ENCODE measurements at regions not wholly inside any gene's neighbourhood (a gene's known extent, or its start where the extent isn't known, plus 50 kb on each side); places are given as distances from the start of the nearest gene placed in this dataset.

DNA sequence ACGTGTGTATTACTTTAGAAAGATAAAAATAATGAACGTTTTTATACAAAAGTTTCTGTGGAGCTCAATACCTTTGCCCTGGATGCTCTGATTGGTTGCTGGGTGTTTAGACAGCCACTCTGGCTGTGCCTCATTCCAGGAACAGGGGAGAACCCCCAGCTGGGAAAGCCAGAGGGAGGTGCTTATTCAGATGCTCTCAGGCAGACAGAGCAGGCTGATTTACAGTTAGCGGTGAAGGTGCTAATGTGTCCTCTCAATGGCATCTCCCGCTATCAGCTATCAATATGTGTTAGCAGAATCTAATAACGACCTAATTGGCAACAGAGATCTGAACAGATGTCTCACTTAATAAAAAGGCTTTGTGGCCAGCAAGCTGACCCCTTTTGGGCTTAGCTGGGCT, 402.3 kb downstream of the NUAK1 start:
- Histone ChIP-seq H3K4me3 (ENCODE audit: low read length in 3 of 3) (no peak overlapping the region), H3K9ac (ENCODE audit: low read length in 3 of 3) (no peak overlapping the region), H3K27me3 (ENCODE audit: control insufficient read depth, insufficient read depth, low read length) (no peaks in the 10 kb centered on the region), H3K9me3 (ENCODE audit: control insufficient read depth in 2 of 3, insufficient read depth in 1 of 3, low read length in 3 of 3) (no peaks in the 10 kb centered on the region), H3K36me3 (ENCODE audit: control insufficient read depth in 2 of 3, insufficient read depth in 3 of 3, low read length in 3 of 3) (no peaks in the 10 kb centered on the region), H3K27ac (ENCODE audit: low read depth in 2 of 2, low read length in 2 of 2) (no peak overlapping the region), H3K4me1 (ENCODE audit: control insufficient read depth in 2 of 3, insufficient read depth in 2 of 3, low read depth in 1 of 3, low read length in 3 of 3) (no peaks in the 10 kb centered on the region)
- intact Hi-C loops (cut with DNase I): no loop called here
- no peak for FAIRE-seq
- no peak for DNase-seq
- TF ChIP-seq, protein P1, sequence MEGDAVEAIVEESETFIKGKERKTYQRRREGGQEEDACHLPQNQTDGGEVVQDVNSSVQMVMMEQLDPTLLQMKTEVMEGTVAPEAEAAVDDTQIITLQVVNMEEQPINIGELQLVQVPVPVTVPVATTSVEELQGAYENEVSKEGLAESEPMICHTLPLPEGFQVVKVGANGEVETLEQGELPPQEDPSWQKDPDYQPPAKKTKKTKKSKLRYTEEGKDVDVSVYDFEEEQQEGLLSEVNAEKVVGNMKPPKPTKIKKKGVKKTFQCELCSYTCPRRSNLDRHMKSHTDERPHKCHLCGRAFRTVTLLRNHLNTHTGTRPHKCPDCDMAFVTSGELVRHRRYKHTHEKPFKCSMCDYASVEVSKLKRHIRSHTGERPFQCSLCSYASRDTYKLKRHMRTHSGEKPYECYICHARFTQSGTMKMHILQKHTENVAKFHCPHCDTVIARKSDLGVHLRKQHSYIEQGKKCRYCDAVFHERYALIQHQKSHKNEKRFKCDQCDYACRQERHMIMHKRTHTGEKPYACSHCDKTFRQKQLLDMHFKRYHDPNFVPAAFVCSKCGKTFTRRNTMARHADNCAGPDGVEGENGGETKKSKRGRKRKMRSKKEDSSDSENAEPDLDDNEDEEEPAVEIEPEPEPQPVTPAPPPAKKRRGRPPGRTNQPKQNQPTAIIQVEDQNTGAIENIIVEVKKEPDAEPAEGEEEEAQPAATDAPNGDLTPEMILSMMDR (IDR thresholded peaks at IDR 0.05; ENCODE audit: borderline replicate concordance, extremely low read depth, insufficient read depth): no peak

DNA sequence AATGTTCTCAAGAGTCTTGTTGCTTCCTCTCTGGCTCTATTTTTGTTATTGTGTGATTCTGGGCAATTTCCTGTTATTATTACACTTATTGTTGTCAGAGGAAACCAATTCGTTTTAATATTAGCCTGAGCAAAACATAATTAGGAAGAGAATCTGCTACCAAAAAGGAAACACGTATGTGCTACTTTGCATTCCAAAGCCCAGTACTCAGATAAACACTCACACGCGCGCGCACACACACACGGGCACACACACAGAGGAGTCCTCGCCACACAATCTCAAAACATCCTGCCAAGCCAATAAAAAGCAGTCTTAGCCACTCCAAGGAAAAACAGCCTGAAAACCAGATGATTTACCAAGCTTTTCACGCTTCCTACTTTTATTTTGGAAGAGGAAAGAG, 400.7 kb downstream of the NUAK1 start:
- Histone ChIP-seq H3K27me3 (ENCODE audit: control insufficient read depth, insufficient read depth, low read length) (no peaks in the 10 kb centered on the region), H3K9ac (ENCODE audit: low read length in 3 of 3) (no peak overlapping the region), H3K4me3 (ENCODE audit: low read length in 3 of 3) (no peak overlapping the region), H3K36me3 (ENCODE audit: control insufficient read depth in 2 of 3, insufficient read depth in 3 of 3, low read length in 3 of 3) (no peaks in the 10 kb centered on the region), H3K27ac (ENCODE audit: low read depth in 2 of 2, low read length in 2 of 2) (peak overlapping the region in 1 of 2 donors; percentile 74), H3K9me3 (ENCODE audit: control insufficient read depth in 2 of 3, insufficient read depth in 1 of 3, low read length in 3 of 3) (no peaks in the 10 kb centered on the region), H3K4me1 (ENCODE audit: control insufficient read depth in 2 of 3, insufficient read depth in 2 of 3, low read depth in 1 of 3, low read length in 3 of 3) (no peaks in the 10 kb centered on the region)
- FAIRE-seq (no peak), DNase-seq (peak in 2 of 5 donors; percentile 42 to 71)
- TF ChIP-seq, protein P1 (IDR thresholded peaks at IDR 0.05; ENCODE audit: borderline replicate concordance, extremely low read depth, insufficient read depth): no peak
- intact Hi-C loops (cut with DNase I): no loop called here

DNA sequence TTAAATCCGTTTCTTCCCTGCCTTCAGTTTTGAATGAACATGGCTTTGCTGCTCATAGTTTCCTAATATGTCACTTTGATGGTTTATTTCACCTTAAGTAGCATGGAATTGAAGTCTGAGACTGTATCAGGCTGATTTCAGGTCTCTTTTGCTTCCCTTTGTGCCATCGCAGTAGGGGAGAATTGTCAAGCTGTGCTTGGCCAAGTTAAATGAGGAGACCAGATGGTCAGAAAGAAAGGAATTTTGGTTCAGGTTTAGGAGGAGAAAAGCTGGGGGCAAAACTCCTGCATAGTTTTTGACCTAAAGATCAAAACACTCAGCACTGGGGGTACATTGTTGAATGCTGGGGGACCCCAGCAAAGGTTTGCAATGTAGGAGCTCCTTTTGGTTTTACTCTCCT, 398.4 kb downstream of the NUAK1 start:
- H3K9me3 ChIP-seq (ENCODE audit: control insufficient read depth in 2 of 3, insufficient read depth in 1 of 3, low read length in 3 of 3): no peaks in the 10 kb centered on the region
- H3K9ac ChIP-seq (ENCODE audit: low read length in 3 of 3): no peak overlapping the region
- DNase-seq: peak in 1 of 5 donors; percentile 7
- TF ChIP-seq, protein P1 (IDR thresholded peaks at IDR 0.05; ENCODE audit: borderline replicate concordance, extremely low read depth, insufficient read depth): no peak
- H3K27me3 ChIP-seq (ENCODE audit: control insufficient read depth, insufficient read depth, low read length): no peaks in the 10 kb centered on the region
- H3K4me1 ChIP-seq (ENCODE audit: control insufficient read depth in 2 of 3, insufficient read depth in 2 of 3, low read depth in 1 of 3, low read length in 3 of 3): no peaks in the 10 kb centered on the region
- intact Hi-C loops (cut with DNase I): no loop called here
- H3K36me3 ChIP-seq (ENCODE audit: control insufficient read depth in 2 of 3, insufficient read depth in 3 of 3, low read length in 3 of 3): no peaks in the 10 kb centered on the region
- no peak overlapping the region for H3K27ac ChIP-seq (ENCODE audit: low read depth in 2 of 2, low read length in 2 of 2)
- H3K4me3 ChIP-seq (ENCODE audit: low read length in 3 of 3): no peak overlapping the region
- FAIRE-seq: no peak

Measured in kidney (tissue), 13 donors.